HEK293 (cell line): ENCODE measurements at regions not wholly inside any gene's neighbourhood (a gene's known extent, or its start where the extent isn't known, plus 50 kb on each side); places are given as distances from the start of the nearest gene placed in this dataset.

Source experiments
- CTCF ChIA-PET: fragments of 350-600 bp; formaldehyde crosslinking; extraction: SDS; loops from one replicate; lab custom pipeline; 2021; ENCODE audit warnings: antibody characterized with exemption; lab: Yijun Ruan, JAX
- POLR2A ChIA-PET: fragments of 300-600 bp; formaldehyde crosslinking; extraction: SDS; loops from one replicate; lab custom pipeline; 2020; ENCODE audit warnings: antibody characterized with exemption, inconsistent platforms; lab: Yijun Ruan, JAX
- H3K27ac ChIP-seq: fragments of 200-500 bp; sonication (Bioruptor generic); 2 replicates; pipeline ENCODE4 v1.5.1; 2014; ENCODE audit warnings: low read depth, low read length, control low read depth, inconsistent platforms; ENCODE audit errors: extremely low read depth
- H3K36me3 ChIP-seq, 2 experiments: fragments of 200-500 bp in 1 of 2; sonication (Bioruptor generic) in 1 of 2; 1 replicate in 1 of 2; 2 replicates in 1 of 2; pipeline ENCODE4 v1.5.1; 2014 to 2017; ENCODE audit warnings: inconsistent platforms in 2 of 2, low read length in 2 of 2; ENCODE audit not compliant: control insufficient read depth in 2 of 2, insufficient read depth in 1 of 2
- H3K4me1 ChIP-seq: fragments of 200-500 bp; sonication (Bioruptor generic); 2 replicates; pipeline ENCODE4 v1.5.1; 2014; ENCODE audit warnings: mild to moderate bottlenecking, low read length, inconsistent platforms; ENCODE audit not compliant: control insufficient read depth, insufficient read depth
- H3K4me3 ChIP-seq: 2 replicates; pipeline ENCODE4 v1.5.1; 2011; ENCODE audit warnings: low read depth, mild to moderate bottlenecking, control low read depth, low read length, moderate library complexity
- H3K9me3 ChIP-seq: fragments of 200-500 bp; sonication (Bioruptor generic); 2 replicates; pipeline ENCODE4 v1.5.1; 2014; ENCODE audit warnings: low read depth, low read length, inconsistent platforms; ENCODE audit not compliant: control insufficient read depth, insufficient read depth
- ELK4 ChIP-seq: IDR thresholded peaks from 2 replicates; pipeline ENCODE4 v1.6.1; 2011; ENCODE audit warnings: mild to moderate bottlenecking, low read depth, low read length, borderline replicate concordance
- GLIS1 ChIP-seq: fragments of 450-650 bp; formaldehyde crosslinking; IDR thresholded peaks from 2 replicates; pipeline ENCODE4 v1.5.1; 2016; ENCODE audit warnings: missing biosample characterization, missing genetic modification characterization
- KLF10 ChIP-seq: fragments of 450-650 bp; IDR thresholded peaks from 2 replicates; pipeline ENCODE4 v1.5.1; 2018; ENCODE audit warnings: missing biosample characterization, mild to moderate bottlenecking, missing genetic modification characterization
- PRDM6 ChIP-seq: fragments of 450-650 bp; formaldehyde crosslinking; IDR thresholded peaks from 2 replicates; pipeline ENCODE4 v1.5.1; 2017; ENCODE audit warnings: missing biosample characterization, missing genetic modification characterization
- RBAK ChIP-seq: fragments of 450-650 bp; formaldehyde crosslinking; IDR thresholded peaks from 2 replicates; pipeline ENCODE4 v1.5.1; 2016; ENCODE audit warnings: missing biosample characterization, missing genetic modification characterization
- SCRT1 ChIP-seq: fragments of 450-650 bp; formaldehyde crosslinking; IDR thresholded peaks from 2 replicates; pipeline ENCODE4 v1.5.1; 2016; ENCODE audit warnings: missing biosample characterization, missing genetic modification characterization, borderline replicate concordance
- SP2 ChIP-seq: fragments of 450-650 bp; formaldehyde crosslinking; IDR thresholded peaks from 2 replicates; pipeline ENCODE4 v1.5.1; 2016; ENCODE audit warnings: missing biosample characterization, missing genetic modification characterization
- SP3 ChIP-seq: fragments of 450-650 bp; formaldehyde crosslinking; IDR thresholded peaks from 2 replicates; pipeline ENCODE4 v1.5.1; 2016; ENCODE audit warnings: missing biosample characterization, missing genetic modification characterization
- TCF7L2 ChIP-seq: IDR thresholded peaks from 2 replicates; pipeline ENCODE4 v1.6.1; 2011; ENCODE audit warnings: low read depth, mild to moderate bottlenecking, inconsistent platforms, low read length, moderate library complexity, borderline replicate concordance
- TRIM28 ChIP-seq: IDR thresholded peaks from 2 replicates; pipeline ENCODE4 v1.6.1; 2011; ENCODE audit warnings: low read length, control low read depth, borderline replicate concordance
- WT1 ChIP-seq: fragments of 450-650 bp; formaldehyde crosslinking; IDR thresholded peaks from 2 replicates; pipeline ENCODE4 v1.5.1; 2016; ENCODE audit warnings: missing biosample characterization, missing genetic modification characterization
- YY2 ChIP-seq: fragments of 450-650 bp; formaldehyde crosslinking; IDR thresholded peaks from 2 replicates; pipeline ENCODE4 v1.5.1; 2016; ENCODE audit warnings: missing biosample characterization, missing genetic modification characterization
- ZBTB20 ChIP-seq: fragments of 450-650 bp; formaldehyde crosslinking; IDR thresholded peaks from 2 replicates; pipeline ENCODE4 v1.5.1; 2016; ENCODE audit warnings: missing biosample characterization, missing genetic modification characterization
- ZBTB6 ChIP-seq: fragments of 450-650 bp; formaldehyde crosslinking; IDR thresholded peaks from 2 replicates; pipeline ENCODE4 v1.5.1; 2017; ENCODE audit warnings: missing biosample characterization, missing genetic modification characterization
- ZNF10 ChIP-seq: fragments of 450-650 bp; formaldehyde crosslinking; IDR thresholded peaks from 2 replicates; pipeline ENCODE4 v1.5.1; 2017; ENCODE audit warnings: missing biosample characterization, missing genetic modification characterization
- ZNF140 ChIP-seq: fragments of 450-650 bp; formaldehyde crosslinking; IDR thresholded peaks from 2 replicates; pipeline ENCODE4 v1.5.1; 2016; ENCODE audit warnings: missing biosample characterization, missing genetic modification characterization
- ZNF302 ChIP-seq: fragments of 450-650 bp; formaldehyde crosslinking; IDR thresholded peaks from 2 replicates; pipeline ENCODE4 v1.5.1; 2016; ENCODE audit warnings: missing biosample characterization, missing genetic modification characterization, low read depth
- ZNF335 ChIP-seq: fragments of 450-650 bp; formaldehyde crosslinking; conservative IDR thresholded peaks from 2 replicates; pipeline ENCODE4 v1.5.1; 2016; ENCODE audit warnings: missing biosample characterization, missing genetic modification characterization
- ZNF37A ChIP-seq: fragments of 450-650 bp; IDR thresholded peaks from 2 replicates; pipeline ENCODE4 v1.5.1; 2018; ENCODE audit warnings: missing biosample characterization, missing genetic modification characterization
- ZNF521 ChIP-seq: fragments of 450-650 bp; formaldehyde crosslinking; IDR thresholded peaks from 2 replicates; pipeline ENCODE4 v1.5.1; 2017; ENCODE audit warnings: missing biosample characterization, mild to moderate bottlenecking, missing genetic modification characterization
- ZNF548 ChIP-seq: fragments of 450-650 bp; formaldehyde crosslinking; IDR thresholded peaks from 2 replicates; pipeline ENCODE4 v1.5.1; 2016; ENCODE audit warnings: missing biosample characterization, missing genetic modification characterization
- ZNF600 ChIP-seq: fragments of 450-650 bp; formaldehyde crosslinking; IDR thresholded peaks from 2 replicates; pipeline ENCODE4 v1.5.1; 2016; ENCODE audit warnings: missing biosample characterization, missing genetic modification characterization
- ZNF610 ChIP-seq: fragments of 450-650 bp; formaldehyde crosslinking; IDR thresholded peaks from 2 replicates; pipeline ENCODE4 v1.5.1; 2016; ENCODE audit warnings: missing biosample characterization, missing genetic modification characterization, borderline replicate concordance
- ZNF654 ChIP-seq: fragments of 450-650 bp; formaldehyde crosslinking; IDR thresholded peaks from 2 replicates; pipeline ENCODE4 v1.5.1; 2016; ENCODE audit warnings: low read depth, missing biosample characterization, missing genetic modification characterization
- ZSCAN16 ChIP-seq: fragments of 450-650 bp; formaldehyde crosslinking; IDR thresholded peaks from 2 replicates; pipeline ENCODE4 v1.5.1; 2016; ENCODE audit warnings: missing biosample characterization, missing genetic modification characterization
- TF ChIP-seq, protein P1 (sequence below): sonication (generic); formaldehyde crosslinking; IDR thresholded peaks from 2 replicates; pipeline ENCODE4 v1.8.1; 2022; ENCODE audit warnings: mild to moderate bottlenecking, moderate library complexity, missing genetic modification reagents
- TF ChIP-seq, protein P2 (sequence below): fragments of 450-650 bp; formaldehyde crosslinking; IDR thresholded peaks from 2 replicates; pipeline ENCODE4 v1.5.1; 2016; ENCODE audit warnings: missing biosample characterization, missing genetic modification characterization

GRCh38 chr18:68298330-68298729 is 416.6 kb downstream of the TMX3 start:
- ChIA-PET POLR2A (no interaction called here), CTCF (no interaction called here)
- TF ChIP-seq SP3 (no peak), ZNF521 (no peak), SP2 (tag by site-specific recombination) (no peak), KLF10 (tag by site-specific recombination) (no peak), PRDM6 (tag by site-specific recombination) (no peak), ZNF140 (tag by site-specific recombination) (no peak), YY2 (tag by site-specific recombination) (no peak)
- TF ChIP-seq, protein P1, sequence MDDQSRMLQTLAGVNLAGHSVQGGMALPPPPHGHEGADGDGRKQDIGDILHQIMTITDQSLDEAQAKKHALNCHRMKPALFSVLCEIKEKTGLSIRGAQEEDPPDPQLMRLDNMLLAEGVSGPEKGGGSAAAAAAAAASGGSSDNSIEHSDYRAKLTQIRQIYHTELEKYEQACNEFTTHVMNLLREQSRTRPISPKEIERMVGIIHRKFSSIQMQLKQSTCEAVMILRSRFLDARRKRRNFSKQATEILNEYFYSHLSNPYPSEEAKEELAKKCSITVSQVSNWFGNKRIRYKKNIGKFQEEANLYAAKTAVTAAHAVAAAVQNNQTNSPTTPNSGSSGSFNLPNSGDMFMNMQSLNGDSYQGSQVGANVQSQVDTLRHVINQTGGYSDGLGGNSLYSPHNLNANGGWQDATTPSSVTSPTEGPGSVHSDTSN (CRISPR knock-in tag), result no peak
- TF ChIP-seq, protein P2, sequence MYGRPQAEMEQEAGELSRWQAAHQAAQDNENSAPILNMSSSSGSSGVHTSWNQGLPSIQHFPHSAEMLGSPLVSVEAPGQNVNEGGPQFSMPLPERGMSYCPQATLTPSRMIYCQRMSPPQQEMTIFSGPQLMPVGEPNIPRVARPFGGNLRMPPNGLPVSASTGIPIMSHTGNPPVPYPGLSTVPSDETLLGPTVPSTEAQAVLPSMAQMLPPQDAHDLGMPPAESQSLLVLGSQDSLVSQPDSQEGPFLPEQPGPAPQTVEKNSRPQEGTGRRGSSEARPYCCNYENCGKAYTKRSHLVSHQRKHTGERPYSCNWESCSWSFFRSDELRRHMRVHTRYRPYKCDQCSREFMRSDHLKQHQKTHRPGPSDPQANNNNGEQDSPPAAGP (tag by site-specific recombination), result no peak
- no peak overlapping the region for H3K27ac ChIP-seq
- H3K4me3 ChIP-seq, result no peak overlapping the region
- H3K9me3 ChIP-seq, result no peaks in the 10 kb centered on the region
- H3K36me3 ChIP-seq, result no peaks in the 10 kb centered on the region
- H3K4me1 ChIP-seq, result no peaks in the 10 kb centered on the region

- TF ChIP-seq ZNF548 (tag by site-specific recombination) (no peak), ZBTB6 (tag by site-specific recombination) (no peak), ZNF10 (tag by site-specific recombination) (no peak), ZNF600 (tag by site-specific recombination) (no peak), GLIS1 (tag by site-specific recombination) (no peak), ZNF335 (tag by site-specific recombination) (no peak), TRIM28 (no peak), ZBTB20 (tag by site-specific recombination) (no peak), ZNF610 (no peak), ZNF654 (tag by site-specific recombination) (no peak), ELK4 (no peak), TCF7L2 (no peak), SCRT1 (tag by site-specific recombination) (no peak), WT1 (tag by site-specific recombination) (no peak), ZNF302 (no peak), ZNF37A (tag by site-specific recombination) (no peak), RBAK (no peak), ZSCAN16 (tag by site-specific recombination) (no peak)
- TF ChIP-seq, all 188 proteins: peak for 0
- Histone ChIP-seq H3K36me3 (no peaks in the 10 kb centered on the region), H3K27ac (no peak overlapping the region), H3K9me3 (no peaks in the 10 kb centered on the region), H3K4me3 (no peak overlapping the region), H3K4me1 (no peaks in the 10 kb centered on the region)
- ChIA-PET POLR2A (no interaction called here), CTCF (no interaction called here)
These were observed 426.5 kb downstream of the TMX3 start for GRCh38 chr18:68288408-68288807.
